Neural cell (in vitro differentiated cells): ENCODE measurements at regions not wholly inside any gene's neighbourhood (a gene's known extent, or its start where the extent isn't known, plus 50 kb on each side); places are given as distances from the start of the nearest gene placed in this dataset.

Experiments used
- H2AFZ ChIP-seq: fragments of 200-600, 300-800 bp; sonication (generic), shearing (Covaris generic); 2 replicates; pipeline ENCODE4 v1.6.0; 2014; ENCODE audit warnings: low read depth, mild to moderate bottlenecking, antibody characterized with exemption, low read length, moderate library complexity
- H3F3A ChIP-seq: fragments of 200-600 bp; shearing (Covaris generic); 2 replicates; pipeline ENCODE4 v1.6.1; 2016; ENCODE audit warnings: mild to moderate bottlenecking, moderate library complexity, mixed read lengths, antibody characterized with exemption, low read length; ENCODE audit not compliant: insufficient read depth, poor library complexity, severe bottlenecking
- H3K27ac ChIP-seq: fragments of 200-600, 300-800 bp; sonication (generic), shearing (Covaris generic); 2 replicates; pipeline ENCODE4 v1.5.1; 2014; ENCODE audit warnings: mild to moderate bottlenecking, low read length, moderate library complexity
- H3K27me3 ChIP-seq: fragments of 300-800, 200-600 bp; sonication (generic), shearing (Covaris generic); 2 replicates; pipeline ENCODE4 v1.6.0; 2014; ENCODE audit warnings: mild to moderate bottlenecking, low read depth, low read length, moderate library complexity; ENCODE audit not compliant: insufficient read depth
- H3K36me3 ChIP-seq: fragments of 300-800, 200-600 bp; sonication (generic), shearing (Covaris generic); 2 replicates; pipeline ENCODE4 v1.5.1; 2014; ENCODE audit warnings: mild to moderate bottlenecking, antibody characterized with exemption, low read length, moderate library complexity; ENCODE audit not compliant: insufficient read depth
- H3K4me2 ChIP-seq: fragments of 300-800, 200-600 bp; sonication (generic), shearing (Covaris generic); 2 replicates; pipeline ENCODE4 v1.6.0; 2014; ENCODE audit warnings: mild to moderate bottlenecking, low read length
- H3K4me3 ChIP-seq: fragments of 300-800, 200-600 bp; sonication (generic), shearing (Covaris generic); 2 replicates; pipeline ENCODE4 v1.5.1; 2014; ENCODE audit warnings: mild to moderate bottlenecking, low read length, moderate library complexity
- H3K79me2 ChIP-seq: fragments of 200-600 bp; shearing (Covaris generic); replicated peaks from 2 replicates; pipeline ENCODE4 v1.6.0; 2014; ENCODE audit warnings: mild to moderate bottlenecking, low read length, moderate library complexity; ENCODE audit not compliant: insufficient read depth
- H3K9ac ChIP-seq: fragments of 300-800, 200-600 bp; sonication (generic), shearing (Covaris generic); 2 replicates; pipeline ENCODE4 v1.6.1; 2016; ENCODE audit warnings: mild to moderate bottlenecking, low read length, mixed read lengths
- H3K9me2 ChIP-seq: fragments of 200-600 bp; shearing (Covaris generic); 2 replicates; pipeline ENCODE4 v1.6.1; 2016; ENCODE audit warnings: mild to moderate bottlenecking, low read length, mixed read lengths; ENCODE audit not compliant: insufficient read depth
- H3K9me3 ChIP-seq: fragments of 200-600, 300-800 bp; sonication (generic), shearing (Covaris generic); 2 replicates; pipeline ENCODE4 v1.6.1; 2016; ENCODE audit warnings: mild to moderate bottlenecking, mixed run types, low read length, moderate library complexity, mixed read lengths
- H4K20me1 ChIP-seq: fragments of 200-600 bp; shearing (Covaris generic); 2 replicates; pipeline ENCODE4 v1.6.1; 2016; ENCODE audit warnings: mild to moderate bottlenecking, mixed run types; ENCODE audit not compliant: insufficient read depth
- CTCF ChIP-seq: fragments of 450-650 bp; IDR thresholded peaks from 2 replicates; pipeline ENCODE4 v1.5.1; 2014; ENCODE audit warnings: antibody characterized with exemption, mild to moderate bottlenecking, moderate library complexity; ENCODE audit not compliant: poor library complexity, severe bottlenecking
- EP300 ChIP-seq: fragments of 450-650 bp; conservative IDR thresholded peaks from 2 replicates; pipeline ENCODE4 v1.6.1; 2014; ENCODE audit warnings: antibody characterized with exemption, mild to moderate bottlenecking, moderate library complexity; ENCODE audit not compliant: poor library complexity, severe bottlenecking
- EZH2 ChIP-seq: fragments of 200-600, 300-800 bp; shearing (Covaris generic), sonication (generic); IDR thresholded peaks from 2 replicates; pipeline ENCODE4 v1.6.1; 2014; ENCODE audit warnings: antibody characterized with exemption, low read length, borderline replicate concordance, mild to moderate bottlenecking; ENCODE audit not compliant: insufficient read depth, poor library complexity, severe bottlenecking
- MXI1 ChIP-seq: fragments of 450-650 bp; conservative IDR thresholded peaks from 2 replicates; pipeline ENCODE4 v1.6.1; 2014; ENCODE audit warnings: antibody characterized with exemption, mild to moderate bottlenecking; ENCODE audit not compliant: poor library complexity, severe bottlenecking
- POLR2AphosphoS5 ChIP-seq: IDR thresholded peaks from 2 replicates; pipeline ENCODE4 v1.6.1; 2012
- RAD21 ChIP-seq: fragments of 450-650 bp; conservative IDR thresholded peaks from 2 replicates; pipeline ENCODE4 v1.6.1; 2014; ENCODE audit warnings: antibody characterized with exemption, mild to moderate bottlenecking, moderate library complexity
- SMC3 ChIP-seq: fragments of 450-650 bp; conservative IDR thresholded peaks from 2 replicates; pipeline ENCODE4 v1.6.1; 2014; ENCODE audit warnings: antibody characterized with exemption, mild to moderate bottlenecking, moderate library complexity; ENCODE audit not compliant: poor library complexity
- TAF1 ChIP-seq: IDR thresholded peaks from 2 replicates; pipeline ENCODE4 v1.6.1; 2012; ENCODE audit warnings: low read depth
- TF ChIP-seq, protein P1 (sequence below): IDR thresholded peaks from 2 replicates; pipeline ENCODE4 v1.6.1; 2012; ENCODE audit warnings: borderline replicate concordance

GRCh38 chr20:55232647-55233046 lies 757.3 kb downstream of the DOK5 start:
- no peaks in the 10 kb centered on the region for H3K9me3 ChIP-seq
- no peak for TF ChIP-seq TAF1
- TF ChIP-seq EZH2: no peak
- no peak for TF ChIP-seq MXI1
- no peak for TF ChIP-seq RAD21
- TF ChIP-seq POLR2AphosphoS5: no peak
- TF ChIP-seq EP300: no peak
- no peak for TF ChIP-seq CTCF
- TF ChIP-seq, protein P1, sequence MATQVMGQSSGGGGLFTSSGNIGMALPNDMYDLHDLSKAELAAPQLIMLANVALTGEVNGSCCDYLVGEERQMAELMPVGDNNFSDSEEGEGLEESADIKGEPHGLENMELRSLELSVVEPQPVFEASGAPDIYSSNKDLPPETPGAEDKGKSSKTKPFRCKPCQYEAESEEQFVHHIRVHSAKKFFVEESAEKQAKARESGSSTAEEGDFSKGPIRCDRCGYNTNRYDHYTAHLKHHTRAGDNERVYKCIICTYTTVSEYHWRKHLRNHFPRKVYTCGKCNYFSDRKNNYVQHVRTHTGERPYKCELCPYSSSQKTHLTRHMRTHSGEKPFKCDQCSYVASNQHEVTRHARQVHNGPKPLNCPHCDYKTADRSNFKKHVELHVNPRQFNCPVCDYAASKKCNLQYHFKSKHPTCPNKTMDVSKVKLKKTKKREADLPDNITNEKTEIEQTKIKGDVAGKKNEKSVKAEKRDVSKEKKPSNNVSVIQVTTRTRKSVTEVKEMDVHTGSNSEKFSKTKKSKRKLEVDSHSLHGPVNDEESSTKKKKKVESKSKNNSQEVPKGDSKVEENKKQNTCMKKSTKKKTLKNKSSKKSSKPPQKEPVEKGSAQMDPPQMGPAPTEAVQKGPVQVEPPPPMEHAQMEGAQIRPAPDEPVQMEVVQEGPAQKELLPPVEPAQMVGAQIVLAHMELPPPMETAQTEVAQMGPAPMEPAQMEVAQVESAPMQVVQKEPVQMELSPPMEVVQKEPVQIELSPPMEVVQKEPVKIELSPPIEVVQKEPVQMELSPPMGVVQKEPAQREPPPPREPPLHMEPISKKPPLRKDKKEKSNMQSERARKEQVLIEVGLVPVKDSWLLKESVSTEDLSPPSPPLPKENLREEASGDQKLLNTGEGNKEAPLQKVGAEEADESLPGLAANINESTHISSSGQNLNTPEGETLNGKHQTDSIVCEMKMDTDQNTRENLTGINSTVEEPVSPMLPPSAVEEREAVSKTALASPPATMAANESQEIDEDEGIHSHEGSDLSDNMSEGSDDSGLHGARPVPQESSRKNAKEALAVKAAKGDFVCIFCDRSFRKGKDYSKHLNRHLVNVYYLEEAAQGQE: no peak
- TF ChIP-seq SMC3: no peak
- no peak overlapping the region for H3K27ac ChIP-seq
- no peak overlapping the region for H3K4me3 ChIP-seq
- no peaks in the 10 kb centered on the region for H3K36me3 ChIP-seq
- H3K9me2 ChIP-seq: no peaks in the 10 kb centered on the region
- no peaks in the 10 kb centered on the region for H4K20me1 ChIP-seq
- no peak overlapping the region for H2AFZ ChIP-seq
- H3K27me3 ChIP-seq: no peaks in the 10 kb centered on the region
- no peak overlapping the region for H3K4me2 ChIP-seq
- H3K9ac ChIP-seq: no peak overlapping the region
- H3K79me2 ChIP-seq: no peaks in the 10 kb centered on the region
- H3F3A ChIP-seq: no peaks in the 10 kb centered on the region

DNA sequence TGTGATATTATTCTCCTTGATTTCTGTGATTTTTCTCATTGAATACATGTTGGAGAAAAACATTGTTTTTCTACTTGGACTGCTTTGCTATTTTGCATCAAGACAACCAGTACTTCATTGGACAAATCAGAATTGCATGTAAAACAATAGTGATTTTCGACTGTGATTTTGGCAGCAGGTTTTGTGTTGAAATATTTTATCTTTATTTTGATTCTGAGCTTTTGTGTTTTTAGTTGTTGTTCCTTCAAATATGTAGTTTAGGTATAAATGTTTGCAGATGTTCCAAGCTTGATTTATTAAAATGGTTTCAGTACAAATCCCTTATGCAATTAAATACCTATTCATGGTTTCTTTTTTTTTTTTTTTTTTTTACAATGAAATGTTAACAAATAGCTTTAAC lies 754.1 kb downstream of the DOK5 start:
- Histone ChIP-seq H3K9me3 (no peaks in the 10 kb centered on the region), H3K79me2 (no peaks in the 10 kb centered on the region), H3K9me2 (no peaks in the 10 kb centered on the region), H4K20me1 (no peaks in the 10 kb centered on the region), H3K27ac (no peak overlapping the region), H2AFZ (no peak overlapping the region), H3K27me3 (no peaks in the 10 kb centered on the region), H3K36me3 (no peaks in the 10 kb centered on the region), H3K4me2 (no peak overlapping the region), H3K9ac (no peak overlapping the region), H3F3A (no peaks in the 10 kb centered on the region), H3K4me3 (no peak overlapping the region)
- TF ChIP-seq SMC3 (no peak), TAF1 (no peak), EZH2 (no peak), CTCF (no peak), POLR2AphosphoS5 (no peak), EP300 (no peak), MXI1 (no peak), RAD21 (no peak)
- TF ChIP-seq, protein P1: no peak
